Right atrium auricular region (tissue), 2 donors: ENCODE measurements at regions not wholly inside any gene's neighbourhood (a gene's known extent, or its start where the extent isn't known, plus 50 kb on each side); places are given as distances from the start of the nearest gene placed in this dataset.

Source experiments
- DNase-seq: peaks from one replicate; pipeline ENCODE4 v3.0.0-alpha.2; 2019; ENCODE audit warnings: low spot score
- H3K27ac ChIP-seq, 2 donors: fragments of 200-600 bp; sonication (generic); 1 replicate in 1 of 2; 2 replicates in 1 of 2; pipeline ENCODE4 v1.5.1; 2016 to 2019
- H3K27me3 ChIP-seq, 2 donors: fragments of 200-600 bp; sonication (generic); one replicate each; pipeline versions ENCODE4 v1.5.1 to v1.6.0; 2017 to 2019
- H3K36me3 ChIP-seq: fragments of 200-600 bp; sonication (generic); one replicate; pipeline ENCODE4 v1.5.1; 2016
- H3K4me1 ChIP-seq, 2 donors: fragments of 200-600 bp; sonication (generic); one replicate each; pipeline versions ENCODE4 v1.5.1 to v1.6.0; 2017 to 2019
- H3K4me3 ChIP-seq, 2 donors: fragments of 200-600 bp; sonication (generic); 1 replicate in 1 of 2; 2 replicates in 1 of 2; pipeline ENCODE4 v1.5.1; 2017 to 2019; ENCODE audit warnings: mild to moderate bottlenecking in 1 of 2, moderate library complexity in 1 of 2
- H3K9me3 ChIP-seq, 2 donors: fragments of 200-600 bp; sonication (generic); one replicate each; pipeline ENCODE4 v1.5.1; 2019
- CTCF ChIP-seq, 2 donors: fragments of 200-600 bp; sonication (generic); IDR thresholded peaks; one replicate each; pipeline ENCODE4 v1.5.1; 2019; ENCODE audit warnings: antibody characterized with exemption in 2 of 2

- no peak for DNase-seq
- no peak for TF ChIP-seq CTCF (IDR thresholded peaks at IDR 0.05)
- H3K27ac ChIP-seq = no peak overlapping the region
- H3K4me3 ChIP-seq = no peak overlapping the region
- no peaks in the 10 kb centered on the region for H3K9me3 ChIP-seq
- H3K27me3 ChIP-seq = no peaks in the 10 kb centered on the region
- no peaks in the 10 kb centered on the region for H3K4me1 ChIP-seq
- no peaks in the 10 kb centered on the region for H3K36me3 ChIP-seq
Observed at GRCh38 chr2:224252631-224253030, 149.3 kb downstream of the FAM124B start.

GRCh38 chr2:224248944-224249371 is 152.9 kb downstream of the FAM124B start:
- H3K9me3 ChIP-seq = no peaks in the 10 kb centered on the region
- H3K4me1 ChIP-seq = no peaks in the 10 kb centered on the region
- H3K36me3 ChIP-seq = no peaks in the 10 kb centered on the region
- H3K27ac ChIP-seq = no peak overlapping the region
- no peak for TF ChIP-seq CTCF (IDR thresholded peaks at IDR 0.05)
- no peaks in the 10 kb centered on the region for H3K27me3 ChIP-seq
- H3K4me3 ChIP-seq = no peak overlapping the region
- DNase-seq = no peak

- H3K4me3 ChIP-seq = no peak overlapping the region
- no peak for TF ChIP-seq CTCF (IDR thresholded peaks at IDR 0.05)
- H3K9me3 ChIP-seq = no peaks in the 10 kb centered on the region
- DNase-seq = no peak
- H3K27ac ChIP-seq = no peak overlapping the region
- H3K27me3 ChIP-seq = no peaks in the 10 kb centered on the region
- H3K36me3 ChIP-seq = no peaks in the 10 kb centered on the region
- H3K4me1 ChIP-seq = no peaks in the 10 kb centered on the region
Observed at GRCh38 chr2:224242561-224242960, 159.3 kb downstream of the FAM124B start.

GRCh38 chr2:224241812-224242211 is 160.1 kb downstream of the FAM124B start:
- Histone ChIP-seq H3K27ac (no peak overlapping the region), H3K4me1 (no peaks in the 10 kb centered on the region), H3K9me3 (no peaks in the 10 kb centered on the region), H3K36me3 (no peaks in the 10 kb centered on the region), H3K27me3 (no peaks in the 10 kb centered on the region), H3K4me3 (no peak overlapping the region)
- DNase-seq = no peak
- TF ChIP-seq CTCF (IDR thresholded peaks at IDR 0.05) = no peak

GRCh38 chr2:224241001-224241400 is 160.9 kb downstream of the FAM124B start:
- no peak overlapping the region for H3K27ac ChIP-seq
- H3K27me3 ChIP-seq = no peaks in the 10 kb centered on the region
- no peak overlapping the region for H3K4me3 ChIP-seq
- TF ChIP-seq CTCF (IDR thresholded peaks at IDR 0.05) = no peak
- no peak for DNase-seq
- no peaks in the 10 kb centered on the region for H3K9me3 ChIP-seq
- no peaks in the 10 kb centered on the region for H3K4me1 ChIP-seq
- no peaks in the 10 kb centered on the region for H3K36me3 ChIP-seq

GRCh38 chr2:224223851-224224555 is 177.9 kb downstream of the FAM124B start:
- H3K27ac ChIP-seq = no peak overlapping the region
- peaks cover 0 to 17% of the 10 kb centered on the region in 2 donors for H3K4me1 ChIP-seq
- H3K36me3 ChIP-seq = no peaks in the 10 kb centered on the region
- no peaks in the 10 kb centered on the region for H3K27me3 ChIP-seq
- H3K9me3 ChIP-seq = no peaks in the 10 kb centered on the region
- no peak for TF ChIP-seq CTCF (IDR thresholded peaks at IDR 0.05)
- DNase-seq = no peak
- H3K4me3 ChIP-seq = no peak overlapping the region
